B cell (primary cell): ENCODE measurements at regions not wholly inside any gene's neighbourhood (a gene's known extent, or its start where the extent isn't known, plus 50 kb on each side); places are given as distances from the start of the nearest gene placed in this dataset.

Experiments
- ATAC-seq: fragments of 200-7000 bp; cut with Tn5 transposase; one replicate; pipeline ENCODE4 v1.10.0; 2021; ENCODE audit warnings: low read depth, mild to moderate bottlenecking, moderate number of reproducible peaks, moderate library complexity
- CTCF ChIA-PET: fragments of 350-600 bp; sonication (Branson Sonifier 250); formaldehyde crosslinking; loops from one replicate; lab custom pipeline; 2021; ENCODE audit warnings: antibody characterized with exemption, inconsistent platforms; lab: Charles Lee
- POLR2A ChIA-PET: fragments of 350-600 bp; sonication (Branson Sonifier 250); formaldehyde crosslinking; loops from one replicate; lab custom pipeline; 2021; ENCODE audit warnings: antibody characterized with exemption; lab: Charles Lee
- DNase-seq: peaks from one replicate; pipeline ENCODE4 v3.0.0; 2013
- H2AFZ ChIP-seq: 2 replicates; pipeline ENCODE4 v1.6.1; 2012; ENCODE audit warnings: mild to moderate bottlenecking, low read depth, low read length; ENCODE audit not compliant: insufficient read depth, poor library complexity, severe bottlenecking
- H3K27ac ChIP-seq, 2 donors: 1 replicate in 1 of 2; 2 replicates in 1 of 2; pipeline ENCODE4 v1.5.1; 2012 to 2013; ENCODE audit warnings: low read length in 2 of 2, mild to moderate bottlenecking in 2 of 2, moderate library complexity in 1 of 2
- H3K27me3 ChIP-seq, 4 experiments: fragments of 200-600 bp in 1 of 4; sonication (generic) in 1 of 4; replicated peaks in 1 of 4; 1 replicate in 2 of 4; 2 replicates in 2 of 4; pipeline versions ENCODE4 v1.6.1 to v1.7.0; 2013 to 2016; ENCODE audit warnings: low read length in 3 of 4, mild to moderate bottlenecking in 2 of 4, mixed read lengths in 1 of 4, moderate library complexity in 1 of 4; ENCODE audit not compliant: insufficient read depth in 4 of 4, control insufficient read depth in 3 of 4; ENCODE audit errors: control extremely low read depth in 1 of 4
- H3K36me3 ChIP-seq, 2 experiments: replicated peaks in 1 of 2; 1 replicate in 1 of 2; 2 replicates in 1 of 2; pipeline versions ENCODE4 v1.6.1 to v1.7.1; 2013; ENCODE audit warnings: low read length in 1 of 2; ENCODE audit not compliant: insufficient read depth in 2 of 2, control insufficient read depth in 1 of 2; ENCODE audit errors: control extremely low read depth in 1 of 2, extremely low read depth in 1 of 2
- H3K4me1 ChIP-seq, 2 donors: fragments of 200-600 bp in 1 of 2; sonication (generic) in 1 of 2; 1 replicate in 1 of 2; 2 replicates in 1 of 2; pipeline versions ENCODE4 v1.5.1 to v1.6.1; 2013 to 2017; ENCODE audit warnings: low read length in 2 of 2; ENCODE audit not compliant: control insufficient read depth in 2 of 2, insufficient read depth in 2 of 2
- H3K4me2 ChIP-seq: replicated peaks from 2 replicates; pipeline ENCODE3; 2012; ENCODE audit warnings: mild to moderate bottlenecking, low read depth, low read length; ENCODE audit not compliant: poor library complexity, severe bottlenecking
- H3K4me3 ChIP-seq, 5 experiments: fragments of 200-600 bp in 1 of 5; sonication (generic) in 1 of 5; 1 replicate in 3 of 5; 2 replicates in 2 of 5; pipeline versions ENCODE4 v1.5.1 to v1.7.0; 2011 to 2016; ENCODE audit warnings: low read length in 4 of 5, mild to moderate bottlenecking in 4 of 5, low read depth in 2 of 5, control low read depth in 1 of 5, moderate library complexity in 1 of 5; ENCODE audit not compliant: insufficient read depth in 1 of 5; ENCODE audit errors: control extremely low read depth in 1 of 5, extremely low read depth in 1 of 5
- H3K79me2 ChIP-seq: fragments of 200-600 bp; sonication (generic); one replicate; pipeline ENCODE4 v1.6.0; 2016; ENCODE audit warnings: low read length; ENCODE audit not compliant: control insufficient read depth, insufficient read depth
- H3K9ac ChIP-seq: fragments of 200-600 bp; sonication (generic); 2 replicates; pipeline ENCODE4 v1.6.1; 2017; ENCODE audit warnings: mild to moderate bottlenecking, low read length, moderate library complexity
- H3K9me3 ChIP-seq, 3 donors: one replicate each; pipeline versions ENCODE4 v1.6.1 to v1.7.1; 2013; ENCODE audit warnings: low read length in 2 of 3; ENCODE audit not compliant: control insufficient read depth in 2 of 3, insufficient read depth in 1 of 3; ENCODE audit errors: control extremely low read depth in 1 of 3
- H4K20me1 ChIP-seq: 2 replicates; pipeline ENCODE4 v1.6.0; 2012; ENCODE audit warnings: mild to moderate bottlenecking, low read length; ENCODE audit not compliant: insufficient read depth, control insufficient read depth, poor library complexity, severe bottlenecking
- H3K27ac Mint-ChIP-seq: one replicate; pipeline ENCODE4 v1.8.0; 2021; ENCODE audit warnings: mixed read lengths
- H3K27me3 Mint-ChIP-seq: one replicate; pipeline ENCODE4 v1.8.0; 2021; ENCODE audit warnings: mixed read lengths
- H3K4me1 Mint-ChIP-seq: one replicate; pipeline ENCODE4 v1.8.0; 2021; ENCODE audit warnings: mixed read lengths
- H3K4me3 Mint-ChIP-seq: one replicate; pipeline ENCODE4 v1.8.0; 2021; ENCODE audit warnings: mixed read lengths
- H3K9me3 Mint-ChIP-seq: one replicate; pipeline ENCODE4 v1.8.0; 2022; ENCODE audit warnings: mixed read lengths; ENCODE audit not compliant: insufficient read depth
- EZH2 ChIP-seq: IDR thresholded peaks from 2 replicates; pipeline ENCODE4 v1.6.1; 2012; ENCODE audit warnings: borderline replicate concordance, low read depth, mild to moderate bottlenecking, moderate library complexity, low read length; ENCODE audit not compliant: insufficient read depth, poor library complexity, severe bottlenecking
- WGBS: methylation state at CpG from one replicate; pipeline ENCODE4 v1.1.5; 2013; ENCODE audit warnings: missing lambda C conversion rate; ENCODE audit not compliant: insufficient coverage; 5-methylcytosine and 5-hydroxymethylcytosine counted together
- intact Hi-C: fragments of 100-400 bp; cut with micrococcal nuclease; formaldehyde crosslinking; loops from one replicate; pipeline ENCODE4 v1.10.0; 2022
- TF ChIP-seq, protein P1 (sequence below): fragments of 200-600 bp; IDR thresholded peaks from one replicate; pipeline ENCODE4 v1.8.0; 2022; ENCODE audit warnings: antibody characterized with exemption, mild to moderate bottlenecking

DNA sequence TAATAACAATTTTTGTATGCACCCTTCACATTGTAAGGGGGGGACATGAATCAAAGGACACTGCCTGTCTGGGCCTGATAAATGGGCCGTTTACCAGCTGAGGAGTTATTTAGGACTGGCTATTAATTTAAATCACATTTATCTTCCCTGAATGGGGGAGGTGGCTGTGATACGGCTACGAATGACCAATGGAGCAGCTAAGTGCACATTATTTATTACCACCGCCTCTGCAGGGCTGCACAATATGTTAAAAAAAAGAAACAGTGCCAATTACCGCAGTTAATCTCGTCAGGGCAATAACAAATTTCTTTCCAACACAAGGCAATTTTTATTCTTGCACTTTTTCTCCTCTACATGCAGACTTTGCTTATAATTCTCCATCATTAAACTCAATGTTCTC is 318.4 kb downstream of the IRX2 start:
- peaks cover 0 to 21% (median 0%) of the 10 kb centered on the region in 3 donors for H3K9me3 ChIP-seq
- CTCF ChIA-PET: no interaction called here
- intact Hi-C loops: no loop called here
- ATAC-seq: no peak
- TF ChIP-seq, protein P1, sequence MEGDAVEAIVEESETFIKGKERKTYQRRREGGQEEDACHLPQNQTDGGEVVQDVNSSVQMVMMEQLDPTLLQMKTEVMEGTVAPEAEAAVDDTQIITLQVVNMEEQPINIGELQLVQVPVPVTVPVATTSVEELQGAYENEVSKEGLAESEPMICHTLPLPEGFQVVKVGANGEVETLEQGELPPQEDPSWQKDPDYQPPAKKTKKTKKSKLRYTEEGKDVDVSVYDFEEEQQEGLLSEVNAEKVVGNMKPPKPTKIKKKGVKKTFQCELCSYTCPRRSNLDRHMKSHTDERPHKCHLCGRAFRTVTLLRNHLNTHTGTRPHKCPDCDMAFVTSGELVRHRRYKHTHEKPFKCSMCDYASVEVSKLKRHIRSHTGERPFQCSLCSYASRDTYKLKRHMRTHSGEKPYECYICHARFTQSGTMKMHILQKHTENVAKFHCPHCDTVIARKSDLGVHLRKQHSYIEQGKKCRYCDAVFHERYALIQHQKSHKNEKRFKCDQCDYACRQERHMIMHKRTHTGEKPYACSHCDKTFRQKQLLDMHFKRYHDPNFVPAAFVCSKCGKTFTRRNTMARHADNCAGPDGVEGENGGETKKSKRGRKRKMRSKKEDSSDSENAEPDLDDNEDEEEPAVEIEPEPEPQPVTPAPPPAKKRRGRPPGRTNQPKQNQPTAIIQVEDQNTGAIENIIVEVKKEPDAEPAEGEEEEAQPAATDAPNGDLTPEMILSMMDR: no peak
- no peak for TF ChIP-seq EZH2
- no peaks in the 10 kb centered on the region for H3K79me2 ChIP-seq
- no peaks in the 10 kb centered on the region for H3K36me3 ChIP-seq
- H4K20me1 ChIP-seq: no peaks in the 10 kb centered on the region
- no peaks in the 10 kb centered on the region for H3K27me3 ChIP-seq
- Mint-ChIP-seq H3K4me1 (no peaks in the 10 kb centered on the region), H3K27me3 (no peaks in the 10 kb centered on the region), H3K27ac (no peak overlapping the region), H3K9me3 (no peaks in the 10 kb centered on the region), H3K4me3 (no peak overlapping the region)
- H3K9ac ChIP-seq: no peak overlapping the region
- H3K4me3 ChIP-seq: no peak overlapping the region
- no peak overlapping the region for H3K27ac ChIP-seq
- no peak for DNase-seq
- no peak overlapping the region for H2AFZ ChIP-seq
- no peaks in the 10 kb centered on the region for H3K4me1 ChIP-seq
- H3K4me2 ChIP-seq: no peak overlapping the region
- POLR2A ChIA-PET: no interaction called here
- WGBS: 90% methylated on average over 2 of the region's 6 CpGs

DNA sequence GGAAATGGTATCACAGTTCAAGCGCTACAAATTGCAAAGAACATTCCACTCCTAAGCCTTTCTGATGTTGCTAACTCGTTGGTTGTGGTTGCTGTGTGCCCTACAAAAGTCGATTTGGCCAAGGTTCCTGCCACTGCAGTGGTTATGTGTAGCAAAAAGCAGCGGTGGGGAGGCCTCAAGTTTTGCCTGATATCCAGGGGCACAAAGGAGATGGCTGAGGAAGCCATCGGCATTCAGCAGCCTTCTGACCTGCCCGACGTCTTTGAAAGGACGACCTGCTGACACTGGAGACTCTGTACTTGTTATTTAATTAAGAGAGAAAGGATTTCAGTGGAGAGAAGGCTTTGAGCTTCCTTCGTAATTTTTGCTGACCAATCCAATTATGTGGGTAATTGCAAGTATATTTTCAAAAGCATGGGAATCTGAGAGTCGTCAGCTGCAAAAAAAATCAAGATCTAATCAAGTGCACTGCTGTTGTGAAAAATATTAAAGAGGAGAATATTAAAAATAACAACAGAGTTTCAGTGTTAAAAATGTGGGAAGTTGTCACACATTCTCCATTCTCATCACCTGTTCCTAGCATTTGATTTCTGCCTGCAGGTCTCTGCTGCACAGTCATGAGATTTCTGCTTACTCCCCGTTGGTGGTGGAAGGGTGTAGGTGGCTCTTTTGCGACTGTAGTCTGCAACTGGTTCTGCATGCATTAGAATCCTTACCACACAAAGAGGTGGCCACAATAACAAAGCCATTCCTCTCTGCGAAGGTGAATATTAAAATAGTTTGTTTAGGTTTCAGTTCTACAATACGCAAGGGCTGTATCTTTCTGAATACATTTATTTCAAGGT is 319.2 kb downstream of the IRX2 start:
- ChIA-PET CTCF (no interaction called here), POLR2A (no interaction called here)
- no peaks in the 10 kb centered on the region for H3K36me3 ChIP-seq
- H3K4me3 Mint-ChIP-seq: no peak overlapping the region
- no peak overlapping the region for H3K27ac ChIP-seq
- H2AFZ ChIP-seq: no peak overlapping the region
- no peaks in the 10 kb centered on the region for H3K4me1 ChIP-seq
- no peaks in the 10 kb centered on the region for H3K79me2 ChIP-seq
- intact Hi-C loops: no loop called here
- H3K4me3 ChIP-seq: no peak overlapping the region
- H3K9me3 ChIP-seq: peaks cover 0 to 21% (median 0%) of the 10 kb centered on the region in 3 donors
- TF ChIP-seq, protein P1: no peak
- TF ChIP-seq EZH2: no peak
- no peak for ATAC-seq
- H3K27me3 Mint-ChIP-seq: no peaks in the 10 kb centered on the region
- no peaks in the 10 kb centered on the region for H3K27me3 ChIP-seq
- H4K20me1 ChIP-seq: no peaks in the 10 kb centered on the region
- 83% methylated on average over 9 of the region's 14 CpGs for WGBS
- no peak overlapping the region for H3K9ac ChIP-seq
- H3K4me1 Mint-ChIP-seq: no peaks in the 10 kb centered on the region
- H3K9me3 Mint-ChIP-seq: no peaks in the 10 kb centered on the region
- DNase-seq: no peak
- H3K4me2 ChIP-seq: no peak overlapping the region
- no peak overlapping the region for H3K27ac Mint-ChIP-seq
